ENCODE measurements at regions not wholly inside any gene's neighbourhood (a gene's known extent, or its start where the extent isn't known, plus 50 kb on each side); places are given as distances from the start of the nearest gene placed in this dataset.

DNA sequence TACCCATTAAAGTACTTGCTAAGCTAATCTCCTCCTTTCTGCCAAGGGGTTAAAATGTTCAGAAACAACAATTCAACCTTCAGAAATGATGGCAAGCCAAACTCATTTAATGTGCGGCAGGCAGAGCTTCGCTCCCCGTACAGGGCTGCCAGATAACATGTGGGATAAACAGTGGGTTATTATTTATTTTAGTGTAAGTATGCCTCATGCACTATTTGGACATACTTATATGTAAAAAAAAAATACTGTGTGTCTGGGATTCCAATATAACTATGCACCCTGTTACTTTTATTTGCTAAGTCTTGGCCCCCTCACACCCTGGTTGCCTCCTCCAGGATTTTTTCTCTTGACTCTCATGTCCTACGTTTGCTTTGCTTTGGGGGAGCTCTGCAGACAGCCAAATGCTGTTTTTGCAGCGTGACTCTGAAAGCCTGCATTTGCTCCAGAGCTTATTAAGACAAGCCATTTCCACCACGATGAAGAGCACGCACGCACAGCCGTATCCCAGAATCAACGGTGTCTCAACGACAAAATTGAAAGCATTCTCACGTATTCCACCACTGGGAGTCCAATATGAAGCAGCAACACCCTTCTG is 86.5 kb upstream of the SHANK2 start:
- DNase-seq, result peak in 1 of 2 experiments; percentile 12
- CTCF ChIA-PET, result no interaction called here

DNA sequence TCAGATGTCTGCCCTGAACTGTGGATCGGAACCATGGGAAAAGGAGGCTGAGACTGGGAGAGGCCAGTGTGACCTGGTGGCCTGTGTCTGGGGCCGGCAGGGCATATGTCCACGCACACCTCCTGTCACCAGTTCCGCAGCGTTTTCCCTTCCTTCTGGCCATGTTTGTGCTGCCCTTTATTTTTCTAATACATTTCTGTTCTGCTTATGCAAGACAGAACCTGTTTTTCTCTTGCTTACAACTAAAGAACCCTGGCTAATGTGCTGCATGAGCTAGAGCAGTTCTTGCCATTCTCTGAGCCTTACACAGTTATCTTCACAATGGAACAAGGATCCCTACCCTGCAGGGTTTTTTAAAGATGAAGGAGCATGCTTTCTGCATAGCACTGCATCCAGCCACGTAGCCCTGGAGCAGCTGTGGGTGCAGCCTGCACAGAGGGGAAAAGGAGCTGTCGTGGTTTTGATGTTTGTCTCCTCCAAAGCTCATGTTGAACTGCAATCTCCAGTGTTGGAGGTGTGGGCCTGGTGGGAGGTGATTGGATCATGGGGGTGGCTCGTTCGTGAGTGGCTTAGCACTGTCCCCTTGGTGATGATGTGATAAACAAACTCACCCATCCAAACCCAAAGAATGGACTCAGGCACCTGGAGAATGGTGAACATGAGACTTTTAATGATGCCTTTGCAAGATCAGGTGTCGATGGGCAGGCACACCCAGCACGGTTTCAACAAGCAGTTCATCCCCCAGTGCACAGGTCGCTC is 84.8 kb upstream of the SHANK2 start:
- Histone ChIP-seq H3K36me3 (ENCODE audit: control insufficient read depth, insufficient read depth, low read length) (no peaks in the 10 kb centered on the region), H3K27me3 (replicated peaks; ENCODE audit: control insufficient read depth, insufficient read depth, low read length) (no peaks in the 10 kb centered on the region), H3K4me3 (ENCODE audit: low read depth, low read length) (no peak overlapping the region), H3K4me1 (0 out of 2 replicates have a peak, but pooled peaks cover 4% of the 10 kb centered on the region), H3K9me3 (peaks cover 20% of the 10 kb centered on the region)
- POLR2A ChIA-PET, result interaction anchor here (1.1 kb wide), 1 partner anchor 84 kb away, joined by 5 read pairs; no protein-coding TSS in a partner anchor
- DNase-seq, result peak in 1 of 2 experiments; percentile 27
- Mint-ChIP-seq H3K9me3 (ENCODE audit: unreplicated experiment) (peaks cover 11% of the 10 kb centered on the region), H3K4me1 (ENCODE audit: low read depth, unreplicated experiment) (peaks cover 6% of the 10 kb centered on the region), H3K36me3 (ENCODE audit: insufficient read depth, unreplicated experiment) (no peaks in the 10 kb centered on the region), H3K27me3 (ENCODE audit: insufficient read depth, unreplicated experiment) (no peaks in the 10 kb centered on the region), H3K27ac (ENCODE audit: unreplicated experiment) (no peak overlapping the region), H3K4me3 (ENCODE audit: unreplicated experiment) (no peak overlapping the region)
- CTCF ChIA-PET, result no interaction called here
- intact Hi-C loops (cut with micrococcal nuclease; ENCODE audit: unreplicated experiment), result no loop called here
- no peak for TF ChIP-seq CTCF (IDR thresholded peaks at IDR 0.05; ENCODE audit: insufficient read depth in 1 of 2, low read depth in 1 of 2, low read length in 1 of 2, severe bottlenecking in 1 of 2, unreplicated experiment in 1 of 2)
- BruUV-seq (replicated peaks), result no TSS peak

More for the DNA sequence above, 86.5 kb upstream of the SHANK2 start:
- Histone ChIP-seq H3K27me3 (replicated peaks; ENCODE audit: control insufficient read depth, insufficient read depth, low read length) (no peaks in the 10 kb centered on the region), H3K36me3 (ENCODE audit: control insufficient read depth, insufficient read depth, low read length) (no peaks in the 10 kb centered on the region), H3K4me3 (ENCODE audit: low read depth, low read length) (no peak overlapping the region), H3K4me1 (peaks cover 11% of the 10 kb centered on the region; the same call in 1 of the 2 replicates), H3K9me3 (peaks cover 7% of the 10 kb centered on the region)
- no peaks in the 10 kb centered on the region for H3K36me3 Mint-ChIP-seq (ENCODE audit: insufficient read depth, unreplicated experiment)
- no TSS peak for BruUV-seq (replicated peaks)
- peaks cover 6% of the 10 kb centered on the region for H3K4me1 Mint-ChIP-seq (ENCODE audit: low read depth, unreplicated experiment)
- POLR2A ChIA-PET, result no interaction called here
- no peak for TF ChIP-seq CTCF (IDR thresholded peaks at IDR 0.05; ENCODE audit: insufficient read depth in 1 of 2, low read depth in 1 of 2, low read length in 1 of 2, severe bottlenecking in 1 of 2, unreplicated experiment in 1 of 2)
- H3K4me3 Mint-ChIP-seq (ENCODE audit: unreplicated experiment), result no peak overlapping the region
- H3K27ac Mint-ChIP-seq (ENCODE audit: unreplicated experiment), result no peak overlapping the region
- no peaks in the 10 kb centered on the region for H3K27me3 Mint-ChIP-seq (ENCODE audit: insufficient read depth, unreplicated experiment)
- intact Hi-C loops (cut with micrococcal nuclease; ENCODE audit: unreplicated experiment), result no loop called here
- H3K9me3 Mint-ChIP-seq (ENCODE audit: unreplicated experiment), result no peaks in the 10 kb centered on the region

GRCh38 chr11:71336176-71336995 is 84.0 kb upstream of the SHANK2 start:
- Histone ChIP-seq H3K4me3 (ENCODE audit: low read depth, low read length) (no peak overlapping the region), H3K27me3 (replicated peaks; ENCODE audit: control insufficient read depth, insufficient read depth, low read length) (no peaks in the 10 kb centered on the region), H3K4me1 (0 out of 2 replicates have a peak, but pooled peaks cover 4% of the 10 kb centered on the region), H3K36me3 (ENCODE audit: control insufficient read depth, insufficient read depth, low read length) (no peaks in the 10 kb centered on the region), H3K9me3 (peaks cover 20% of the 10 kb centered on the region)
- no peak for TF ChIP-seq CTCF (IDR thresholded peaks at IDR 0.05; ENCODE audit: insufficient read depth in 1 of 2, low read depth in 1 of 2, low read length in 1 of 2, severe bottlenecking in 1 of 2, unreplicated experiment in 1 of 2)
- H3K4me3 Mint-ChIP-seq (ENCODE audit: unreplicated experiment), result no peak overlapping the region
- peaks cover 6% of the 10 kb centered on the region for H3K4me1 Mint-ChIP-seq (ENCODE audit: low read depth, unreplicated experiment)
- H3K27me3 Mint-ChIP-seq (ENCODE audit: insufficient read depth, unreplicated experiment), result no peaks in the 10 kb centered on the region
- peaks cover 11% of the 10 kb centered on the region for H3K9me3 Mint-ChIP-seq (ENCODE audit: unreplicated experiment)
- DNase-seq, result peak in 1 of 2 experiments; percentile 32
- BruUV-seq (replicated peaks), result no TSS peak
- ChIA-PET POLR2A (interaction anchor here (1.1 kb wide), 1 partner anchor 83 kb away, joined by 5 read pairs; no protein-coding TSS in a partner anchor), CTCF (no interaction called here)
- intact Hi-C loops (cut with micrococcal nuclease; ENCODE audit: unreplicated experiment), result no loop called here
- H3K27ac Mint-ChIP-seq (ENCODE audit: unreplicated experiment), result no peak overlapping the region
- no peaks in the 10 kb centered on the region for H3K36me3 Mint-ChIP-seq (ENCODE audit: insufficient read depth, unreplicated experiment)

All from Caco-2 (cell line).